NB4 (cell line): ENCODE measurements at regions not wholly inside any gene's neighbourhood (a gene's known extent, or its start where the extent isn't known, plus 50 kb on each side); places are given as distances from the start of the nearest gene placed in this dataset.

Experiments
- DNase-seq: peaks from one replicate; pipeline ENCODE4 v3.0.0; 2010; ENCODE audit warnings: low read depth
- H3K4me3 ChIP-seq: one replicate; pipeline ENCODE4 v1.5.1; 2011; ENCODE audit warnings: mild to moderate bottlenecking, low read depth, low read length, moderate library complexity
- CTCF ChIP-seq: IDR thresholded peaks from one replicate; pipeline ENCODE4 v1.5.1; 2012; ENCODE audit warnings: low read depth, low read length
- MAX ChIP-seq: IDR thresholded peaks from 2 replicates; pipeline ENCODE4 v1.6.1; 2011; ENCODE audit warnings: low read depth, low read length
- MYC ChIP-seq: IDR thresholded peaks from 2 replicates; pipeline ENCODE4 v1.6.1; 2011; ENCODE audit warnings: low read depth, low read length
- POLR2A ChIP-seq: IDR thresholded peaks from 2 replicates; pipeline ENCODE4 v1.6.1; 2011; ENCODE audit warnings: mild to moderate bottlenecking; ENCODE audit not compliant: insufficient read length; ENCODE audit errors: extremely low read depth

- no peak overlapping the region for H3K4me3 ChIP-seq
- no peak for TF ChIP-seq POLR2A
- TF ChIP-seq CTCF: no peak
- TF ChIP-seq MAX: no peak
- TF ChIP-seq MYC: no peak
- no peak for DNase-seq
These were observed 482.4 kb upstream of the TSHZ3 start for GRCh38 chr19:31831421-31832175.

- H3K4me3 ChIP-seq: no peak overlapping the region
- TF ChIP-seq MYC: no peak
- no peak for TF ChIP-seq POLR2A
- TF ChIP-seq CTCF: no peak
- no peak for TF ChIP-seq MAX
- no peak for DNase-seq
These were observed 482.9 kb upstream of the TSHZ3 start for GRCh38 chr19:31832176-31832548.

- no peak overlapping the region for H3K4me3 ChIP-seq
- TF ChIP-seq POLR2A (no peak), CTCF (no peak), MAX (no peak), MYC (no peak)
- DNase-seq: no peak
These were observed 484.8 kb upstream of the TSHZ3 start for GRCh38 chr19:31834070-31834469.

GRCh38 chr19:31838163-31838815, 489.1 kb upstream of the TSHZ3 start:
- no peak overlapping the region for H3K4me3 ChIP-seq
- no peak for DNase-seq
- TF ChIP-seq MAX: no peak
- no peak for TF ChIP-seq POLR2A
- no peak for TF ChIP-seq MYC
- TF ChIP-seq CTCF: no peak

GRCh38 chr19:31840371-31840770, 491.1 kb upstream of the TSHZ3 start:
- TF ChIP-seq CTCF (no peak), POLR2A (no peak), MAX (no peak), MYC (no peak)
- H3K4me3 ChIP-seq: no peak overlapping the region
- DNase-seq: no peak
